DOHH2 (cell line): ENCODE measurements at regions not wholly inside any gene's neighbourhood (a gene's known extent, or its start where the extent isn't known, plus 50 kb on each side); places are given as distances from the start of the nearest gene placed in this dataset.

ENCODE experiments used
- H3F3A ChIP-seq: fragments of 200-600 bp; sonication (generic), shearing (Covaris generic); 2 replicates; pipeline ENCODE4 v1.6.0; 2016; ENCODE audit warnings: antibody characterized with exemption, mild to moderate bottlenecking; ENCODE audit not compliant: control insufficient read depth, insufficient read depth
- H3K27ac ChIP-seq: fragments of 200-600 bp; sonication (generic); 2 replicates; pipeline ENCODE4 v1.5.1; 2014; ENCODE audit warnings: low read depth, mild to moderate bottlenecking, low read length, moderate library complexity
- H3K27me3 ChIP-seq: fragments of 200-600 bp; sonication (generic); 2 replicates; pipeline ENCODE4 v1.6.1; 2014; ENCODE audit warnings: mild to moderate bottlenecking, low read length, mixed read lengths; ENCODE audit not compliant: control insufficient read depth
- H3K36me3 ChIP-seq: fragments of 200-600 bp; sonication (generic); 2 replicates; pipeline ENCODE4 v1.6.1; 2014; ENCODE audit warnings: mild to moderate bottlenecking, low read length, moderate library complexity, mixed read lengths; ENCODE audit not compliant: control insufficient read depth
- H3K4me1 ChIP-seq: fragments of 200-600 bp; sonication (generic); 2 replicates; pipeline ENCODE4 v1.6.1; 2014; ENCODE audit warnings: mild to moderate bottlenecking, low read length, mixed read lengths; ENCODE audit not compliant: control insufficient read depth
- H3K4me2 ChIP-seq: fragments of 200-600 bp; sonication (generic); 2 replicates; pipeline ENCODE4 v1.6.0; 2014; ENCODE audit warnings: mild to moderate bottlenecking, low read length, moderate library complexity
- H3K4me3 ChIP-seq: fragments of 200-600 bp; sonication (generic); 2 replicates; pipeline ENCODE4 v1.5.1; 2014; ENCODE audit warnings: mild to moderate bottlenecking, low read length, mixed read lengths
- H3K79me2 ChIP-seq: fragments of 200-600 bp; sonication (generic); 2 replicates; pipeline ENCODE4 v1.6.1; 2014; ENCODE audit warnings: mild to moderate bottlenecking, low read length, mixed read lengths; ENCODE audit not compliant: control insufficient read depth
- H3K9me2 ChIP-seq: fragments of 200-600 bp; sonication (generic); replicated peaks from 2 replicates; pipeline ENCODE4 v1.6.1; 2014; ENCODE audit warnings: mild to moderate bottlenecking, low read length, mixed read lengths; ENCODE audit not compliant: control insufficient read depth
- H3K9me3 ChIP-seq: fragments of 200-600 bp; sonication (generic); 2 replicates; pipeline ENCODE4 v1.6.1; 2014; ENCODE audit warnings: antibody characterized with exemption, low read length, mixed read lengths; ENCODE audit not compliant: control insufficient read depth, insufficient read depth
- H4K20me1 ChIP-seq: fragments of 200-600 bp; sonication (generic); 2 replicates; pipeline ENCODE4 v1.6.0; 2014; ENCODE audit warnings: low read depth, mild to moderate bottlenecking, antibody characterized with exemption, low read length, moderate library complexity; ENCODE audit not compliant: control insufficient read depth, insufficient read depth
- EZH2phosphoT487 ChIP-seq: fragments of 200-600 bp; sonication (generic); IDR thresholded peaks from 2 replicates; pipeline ENCODE4 v1.6.1; 2017; ENCODE audit warnings: borderline replicate concordance, mild to moderate bottlenecking, antibody characterized with exemption, low read length, moderate library complexity, mixed read lengths
- TF ChIP-seq, protein P1 (sequence below): fragments of 200-600 bp; sonication (generic); IDR thresholded peaks from one replicate; pipeline ENCODE4 v1.5.1; 2014; ENCODE audit warnings: antibody characterized with exemption, mild to moderate bottlenecking, low read depth, low read length; ENCODE audit not compliant: poor library complexity, severe bottlenecking

DNA sequence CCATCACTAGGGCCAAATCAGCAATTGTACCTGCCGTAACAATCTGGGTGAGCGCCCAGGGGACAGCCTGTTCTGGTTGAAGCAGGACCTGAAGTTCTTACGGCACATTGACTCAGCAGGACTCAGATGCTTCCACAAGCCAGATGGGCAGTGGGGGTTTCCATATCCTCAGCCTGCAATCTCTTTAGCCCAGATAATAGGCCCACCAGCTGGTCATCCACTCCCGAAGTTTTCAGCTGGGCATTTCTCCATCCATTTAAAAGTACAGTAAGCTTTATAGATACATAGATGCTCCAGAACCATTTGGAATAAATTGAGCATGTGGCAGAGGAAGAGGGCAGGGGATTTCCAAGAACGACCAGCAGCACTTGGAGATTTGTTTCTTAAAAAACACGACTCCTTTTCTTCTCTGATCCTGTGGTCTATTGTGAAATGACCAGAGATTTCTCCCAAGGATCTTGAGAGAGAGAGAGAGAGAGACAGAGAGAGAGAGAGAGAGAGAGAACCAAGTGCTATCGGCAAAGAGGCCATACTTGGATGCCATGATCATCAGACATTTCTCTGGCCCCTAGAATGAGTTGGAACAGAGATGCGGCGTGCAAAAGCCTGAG, 74.8 kb upstream of the PLXNC1 start:
- H4K20me1 ChIP-seq = no peaks in the 10 kb centered on the region
- H3K27me3 ChIP-seq = peaks cover 20% of the 10 kb centered on the region
- no peaks in the 10 kb centered on the region for H3K36me3 ChIP-seq
- no peaks in the 10 kb centered on the region for H3K9me3 ChIP-seq
- H3F3A ChIP-seq = no peaks in the 10 kb centered on the region
- H3K27ac ChIP-seq = no peak overlapping the region
- no peaks in the 10 kb centered on the region for H3K4me1 ChIP-seq
- H3K4me2 ChIP-seq = no peak overlapping the region
- no peaks in the 10 kb centered on the region for H3K79me2 ChIP-seq
- TF ChIP-seq, protein P1, sequence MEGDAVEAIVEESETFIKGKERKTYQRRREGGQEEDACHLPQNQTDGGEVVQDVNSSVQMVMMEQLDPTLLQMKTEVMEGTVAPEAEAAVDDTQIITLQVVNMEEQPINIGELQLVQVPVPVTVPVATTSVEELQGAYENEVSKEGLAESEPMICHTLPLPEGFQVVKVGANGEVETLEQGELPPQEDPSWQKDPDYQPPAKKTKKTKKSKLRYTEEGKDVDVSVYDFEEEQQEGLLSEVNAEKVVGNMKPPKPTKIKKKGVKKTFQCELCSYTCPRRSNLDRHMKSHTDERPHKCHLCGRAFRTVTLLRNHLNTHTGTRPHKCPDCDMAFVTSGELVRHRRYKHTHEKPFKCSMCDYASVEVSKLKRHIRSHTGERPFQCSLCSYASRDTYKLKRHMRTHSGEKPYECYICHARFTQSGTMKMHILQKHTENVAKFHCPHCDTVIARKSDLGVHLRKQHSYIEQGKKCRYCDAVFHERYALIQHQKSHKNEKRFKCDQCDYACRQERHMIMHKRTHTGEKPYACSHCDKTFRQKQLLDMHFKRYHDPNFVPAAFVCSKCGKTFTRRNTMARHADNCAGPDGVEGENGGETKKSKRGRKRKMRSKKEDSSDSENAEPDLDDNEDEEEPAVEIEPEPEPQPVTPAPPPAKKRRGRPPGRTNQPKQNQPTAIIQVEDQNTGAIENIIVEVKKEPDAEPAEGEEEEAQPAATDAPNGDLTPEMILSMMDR = no peak
- TF ChIP-seq EZH2phosphoT487 = no peak
- H3K4me3 ChIP-seq = no peak overlapping the region
- H3K9me2 ChIP-seq = no peaks in the 10 kb centered on the region

DNA sequence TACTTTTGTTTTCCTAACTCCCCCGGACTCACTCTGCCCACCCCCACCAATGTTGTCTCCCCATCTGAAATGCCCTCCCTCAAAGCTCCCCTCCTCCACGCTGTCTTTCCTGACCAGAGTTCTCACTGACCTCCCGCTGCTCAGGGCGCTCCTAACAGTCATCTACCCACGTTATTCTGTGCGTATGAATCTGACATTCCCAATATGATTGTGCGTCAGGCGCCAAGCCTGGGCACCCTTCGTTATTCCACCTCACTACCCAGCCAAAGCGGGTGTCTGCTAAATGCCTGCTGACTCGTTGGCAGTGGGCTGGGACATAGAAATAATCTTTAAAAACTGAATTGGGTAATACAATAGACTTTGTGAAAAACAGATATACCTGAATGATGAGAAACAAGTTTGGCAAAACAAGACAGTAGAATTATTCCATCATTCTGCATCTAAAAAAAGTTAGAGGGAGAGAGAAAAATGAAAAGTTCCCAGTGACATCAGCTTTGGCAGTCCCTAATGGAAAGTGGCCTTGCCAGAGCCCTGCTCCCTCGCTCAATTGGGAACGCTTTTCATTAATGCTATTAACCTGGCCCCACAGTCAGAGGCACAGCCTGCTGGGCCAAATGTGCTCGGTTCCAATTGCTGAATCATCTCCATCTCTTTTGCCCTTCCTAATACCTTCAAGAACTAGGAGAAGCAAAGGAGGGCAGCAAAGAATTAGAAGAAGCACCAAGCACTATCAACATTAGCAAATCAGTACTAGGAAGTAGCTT, 74.0 kb upstream of the PLXNC1 start:
- Histone ChIP-seq H3K9me2 (no peaks in the 10 kb centered on the region), H3F3A (no peaks in the 10 kb centered on the region), H3K27ac (no peak overlapping the region), H3K9me3 (no peaks in the 10 kb centered on the region), H3K36me3 (no peaks in the 10 kb centered on the region), H3K27me3 (peaks cover 28% of the 10 kb centered on the region), H3K4me1 (no peaks in the 10 kb centered on the region), H3K4me2 (no peak overlapping the region), H4K20me1 (no peaks in the 10 kb centered on the region), H3K79me2 (no peaks in the 10 kb centered on the region), H3K4me3 (no peak overlapping the region)
- TF ChIP-seq EZH2phosphoT487 = no peak
- TF ChIP-seq, protein P1 = no peak

DNA sequence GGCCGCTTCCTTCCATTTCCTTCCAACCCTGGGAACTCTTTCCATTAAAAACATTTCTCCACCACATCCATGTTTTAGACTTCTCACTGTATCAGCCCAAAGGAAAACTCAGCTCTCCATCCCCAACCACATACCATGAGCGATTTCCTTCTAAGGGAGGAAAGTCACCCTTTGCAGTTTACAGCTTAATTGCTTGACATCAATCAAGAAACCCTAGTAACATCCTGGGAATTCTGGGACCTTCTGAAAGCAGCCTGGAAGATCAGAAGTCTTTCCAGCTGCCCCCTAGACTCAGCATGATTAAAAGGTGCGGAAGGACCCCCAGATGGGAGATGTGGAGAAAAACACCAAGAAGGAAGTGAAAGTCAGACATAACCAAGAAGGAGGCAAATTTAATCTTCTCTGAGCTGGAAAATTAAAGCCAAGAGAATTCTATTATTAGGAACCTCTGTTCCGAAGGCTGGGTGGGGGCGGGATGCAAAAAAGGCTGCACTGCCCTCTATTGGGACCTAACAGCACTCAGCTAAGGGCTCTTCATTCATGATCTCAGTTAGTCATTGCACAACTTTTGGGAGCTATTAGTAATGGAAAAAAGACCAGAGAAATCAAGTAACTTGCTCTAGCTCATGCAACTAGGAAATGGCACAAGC, 73.3 kb upstream of the PLXNC1 start:
- Histone ChIP-seq H3K27ac (no peak overlapping the region), H3K4me1 (no peaks in the 10 kb centered on the region), H3F3A (no peaks in the 10 kb centered on the region), H3K27me3 (peaks cover 34% of the 10 kb centered on the region), H3K4me3 (no peak overlapping the region), H3K79me2 (no peaks in the 10 kb centered on the region), H3K4me2 (no peak overlapping the region), H3K36me3 (no peaks in the 10 kb centered on the region), H3K9me3 (no peaks in the 10 kb centered on the region), H4K20me1 (no peaks in the 10 kb centered on the region), H3K9me2 (no peaks in the 10 kb centered on the region)
- no peak for TF ChIP-seq EZH2phosphoT487
- TF ChIP-seq, protein P1 = peak; percentile 32
